ENCODE measurements at regions not wholly inside any gene's neighbourhood (a gene's known extent, or its start where the extent isn't known, plus 50 kb on each side); places are given as distances from the start of the nearest gene placed in this dataset.

DNA sequence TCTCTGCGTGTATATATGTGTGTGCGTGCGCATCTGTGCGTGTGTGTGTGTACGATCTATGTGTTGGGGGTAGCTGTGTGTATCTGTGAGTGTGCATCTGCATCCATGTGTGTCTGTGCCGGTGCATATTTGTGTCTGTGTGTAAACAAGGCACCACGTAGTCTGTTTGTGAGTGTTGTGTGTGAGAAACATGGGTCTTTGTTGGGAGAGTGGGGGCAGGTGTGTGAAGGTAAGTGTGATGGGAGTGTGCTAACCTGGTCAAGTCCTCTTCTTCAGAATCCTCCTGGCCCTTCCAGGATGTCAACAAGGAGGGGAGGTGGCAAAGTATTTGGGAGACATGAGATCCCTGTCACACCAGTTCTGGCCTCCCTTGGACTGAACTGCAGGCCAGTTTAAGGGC is 87.2 kb downstream of the HIF1AN start:
- no peak overlapping the region for H3K27ac ChIP-seq (ENCODE audit: low read length)
- H3K4me1 ChIP-seq (ENCODE audit: control insufficient read depth, insufficient read depth, low read length), result no peaks in the 10 kb centered on the region
- H3K4me3 ChIP-seq (ENCODE audit: low read length), result no peak overlapping the region
- H3K27me3 ChIP-seq (ENCODE audit: control insufficient read depth, insufficient read depth, low read length), result peaks cover 80% of the 10 kb centered on the region
- H3K9me3 ChIP-seq (replicated peaks; ENCODE audit: control insufficient read depth, low read depth, low read length), result no peaks in the 10 kb centered on the region
- no peaks in the 10 kb centered on the region for H3K36me3 ChIP-seq (ENCODE audit: control insufficient read depth, insufficient read depth, low read length)
- no peak for DNase-seq
- WGBS (ENCODE audit: insufficient coverage), result 77% methylated on average over 7 of the region's 7 CpGs

DNA sequence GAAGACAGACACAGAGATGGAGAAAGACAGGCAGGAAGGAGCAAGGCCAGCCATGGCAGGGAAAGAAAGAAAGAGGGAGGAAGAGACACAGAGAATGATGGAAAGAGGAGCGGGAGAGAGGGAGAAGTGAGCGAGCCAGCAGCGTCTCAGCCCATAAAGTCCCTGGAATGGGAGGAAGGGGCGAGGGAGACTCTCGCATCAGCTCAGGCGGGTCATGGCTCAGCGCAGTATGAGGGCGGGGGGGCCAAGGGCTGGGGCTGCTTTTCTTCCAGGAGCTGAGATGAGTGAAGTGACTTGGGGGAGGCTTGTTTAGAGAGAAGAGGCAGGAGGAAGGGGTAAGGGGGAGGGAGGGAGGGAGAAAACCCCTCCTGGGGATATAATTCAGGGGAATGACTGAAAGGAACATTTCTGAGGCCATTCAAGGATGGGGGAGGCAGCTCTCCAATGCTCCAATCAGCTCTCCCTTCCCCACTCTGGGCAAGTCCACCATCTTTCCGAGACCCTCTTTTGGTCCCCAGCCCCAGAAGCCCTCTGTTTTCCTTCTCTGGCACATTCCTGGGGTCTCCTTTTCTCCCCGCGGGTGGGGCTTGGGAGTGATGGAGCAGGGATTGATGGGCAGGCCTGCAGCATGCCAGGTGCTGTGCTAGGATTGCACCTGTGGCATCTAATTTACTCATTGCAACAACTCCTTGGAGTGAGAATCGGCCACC is 87.9 kb downstream of the HIF1AN start:
- DNase-seq, result no peak
- Histone ChIP-seq H3K4me3 (ENCODE audit: low read length) (no peak overlapping the region), H3K9me3 (replicated peaks; ENCODE audit: control insufficient read depth, low read depth, low read length) (no peaks in the 10 kb centered on the region), H3K36me3 (ENCODE audit: control insufficient read depth, insufficient read depth, low read length) (no peaks in the 10 kb centered on the region), H3K27me3 (ENCODE audit: control insufficient read depth, insufficient read depth, low read length) (peaks cover 80% of the 10 kb centered on the region), H3K27ac (ENCODE audit: low read length) (no peak overlapping the region), H3K4me1 (ENCODE audit: control insufficient read depth, insufficient read depth, low read length) (no peaks in the 10 kb centered on the region)
- 20% methylated on average over 9 of the region's 12 CpGs for WGBS (ENCODE audit: insufficient coverage)

DNA sequence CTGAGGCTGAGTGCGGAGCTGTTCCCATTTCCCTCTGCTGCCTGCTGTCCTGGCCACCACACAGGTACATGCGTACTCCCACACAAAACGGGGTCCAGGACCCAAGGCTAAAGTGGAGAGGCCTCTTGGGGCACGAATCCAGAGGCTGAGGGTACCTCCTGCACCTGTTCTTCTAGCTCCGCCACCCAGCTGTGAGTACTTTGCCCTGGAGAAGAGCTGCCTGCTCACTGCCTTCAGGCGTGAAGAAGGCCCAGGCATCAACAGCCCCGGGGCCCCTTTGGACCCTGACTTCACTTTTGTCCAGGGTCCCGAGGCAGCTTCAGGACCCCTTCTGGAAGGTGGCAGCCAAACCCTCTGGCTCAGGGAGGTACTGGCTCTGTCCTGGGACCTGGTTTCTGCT is 88.6 kb downstream of the HIF1AN start:
- Histone ChIP-seq H3K27me3 (ENCODE audit: control insufficient read depth, insufficient read depth, low read length) (peaks cover 74% of the 10 kb centered on the region), H3K9me3 (replicated peaks; ENCODE audit: control insufficient read depth, low read depth, low read length) (no peaks in the 10 kb centered on the region), H3K4me1 (ENCODE audit: control insufficient read depth, insufficient read depth, low read length) (no peaks in the 10 kb centered on the region), H3K27ac (ENCODE audit: low read length) (no peak overlapping the region), H3K4me3 (ENCODE audit: low read length) (no peak overlapping the region), H3K36me3 (ENCODE audit: control insufficient read depth, insufficient read depth, low read length) (no peaks in the 10 kb centered on the region)
- DNase-seq, result no peak
- WGBS (ENCODE audit: insufficient coverage), result 56% methylated on average over 8 of the region's 8 CpGs

DNA sequence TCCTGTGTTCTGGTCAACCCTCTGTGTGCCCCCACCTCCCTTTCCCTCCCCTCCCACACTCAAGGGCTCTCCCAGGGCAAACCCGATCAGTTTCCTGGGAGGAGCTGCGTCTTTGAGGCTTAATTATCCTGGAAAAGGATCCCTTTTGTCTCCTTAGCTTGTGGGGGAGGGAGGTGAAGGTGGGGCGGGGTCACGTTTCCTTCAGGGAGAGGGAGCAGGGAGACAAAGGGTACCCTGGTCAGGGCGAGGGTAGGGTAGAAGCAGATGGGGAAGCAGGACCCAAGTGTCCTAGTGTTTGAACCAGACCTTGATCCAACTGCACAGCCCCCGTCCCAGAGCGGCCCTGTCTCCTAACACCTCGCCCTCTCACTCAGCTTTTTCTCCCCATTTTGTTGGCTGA is 90.1 kb downstream of the HIF1AN start:
- DNase-seq, result no peak
- H3K4me1 ChIP-seq (ENCODE audit: control insufficient read depth, insufficient read depth, low read length), result no peaks in the 10 kb centered on the region
- H3K9me3 ChIP-seq (replicated peaks; ENCODE audit: control insufficient read depth, low read depth, low read length), result no peaks in the 10 kb centered on the region
- H3K4me3 ChIP-seq (ENCODE audit: low read length), result no peak overlapping the region
- WGBS (ENCODE audit: insufficient coverage), result 32% methylated on average over 6 of the region's 8 CpGs
- no peak overlapping the region for H3K27ac ChIP-seq (ENCODE audit: low read length)
- peaks cover 72% of the 10 kb centered on the region for H3K27me3 ChIP-seq (ENCODE audit: control insufficient read depth, insufficient read depth, low read length)
- H3K36me3 ChIP-seq (ENCODE audit: control insufficient read depth, insufficient read depth, low read length), result no peaks in the 10 kb centered on the region

DNA sequence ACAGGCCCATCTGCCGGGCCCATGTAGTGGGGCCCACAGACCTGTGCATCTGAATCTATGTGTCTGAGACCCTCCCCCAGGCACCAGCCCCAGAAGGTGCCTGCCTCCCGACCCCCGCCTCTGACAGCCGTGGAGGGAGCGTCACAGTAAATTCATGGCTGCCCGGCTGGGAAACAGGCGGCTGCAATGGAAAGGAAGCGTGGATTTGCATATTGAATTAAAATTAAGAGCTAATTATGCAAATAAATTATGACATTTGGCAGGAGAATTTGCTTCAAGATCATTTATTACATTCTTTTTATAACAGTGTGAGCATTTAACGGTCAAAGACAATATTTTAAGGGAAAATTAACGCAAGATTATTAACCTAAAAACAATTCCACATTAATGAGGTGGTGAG is 92.3 kb downstream of the HIF1AN start:
- Histone ChIP-seq H3K4me1 (ENCODE audit: control insufficient read depth, insufficient read depth, low read length) (no peaks in the 10 kb centered on the region), H3K27ac (ENCODE audit: low read length) (no peak overlapping the region), H3K4me3 (ENCODE audit: low read length) (no peak overlapping the region), H3K36me3 (ENCODE audit: control insufficient read depth, insufficient read depth, low read length) (no peaks in the 10 kb centered on the region), H3K27me3 (ENCODE audit: control insufficient read depth, insufficient read depth, low read length) (peaks cover 66% of the 10 kb centered on the region), H3K9me3 (replicated peaks; ENCODE audit: control insufficient read depth, low read depth, low read length) (no peaks in the 10 kb centered on the region)
- no CpG with 5 or more reads among the region's 10 CpGs for WGBS (ENCODE audit: insufficient coverage)
- DNase-seq, result no peak

DNA sequence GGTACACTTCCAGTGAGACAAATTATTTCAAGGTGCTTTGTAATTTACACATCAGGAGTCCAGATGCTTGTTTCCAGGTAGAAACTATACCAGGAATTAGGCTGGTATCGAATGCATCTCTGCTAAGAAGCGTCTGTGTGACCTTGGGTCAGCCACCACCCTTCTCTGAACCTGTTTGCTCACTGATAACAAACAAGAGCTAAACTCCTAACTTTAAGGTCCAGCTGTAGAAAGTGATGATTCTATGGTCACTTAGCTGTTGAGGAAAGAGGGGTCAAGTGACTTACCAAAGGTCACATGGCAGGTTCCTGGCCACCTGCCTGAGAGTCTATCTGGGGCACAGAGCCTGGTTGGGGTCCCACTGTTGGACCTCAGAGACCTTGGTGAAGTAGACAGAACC is 95.4 kb downstream of the HIF1AN start:
- WGBS (ENCODE audit: insufficient coverage), result no CpG with 5 or more reads among the region's 2 CpGs
- DNase-seq, result no peak
- Histone ChIP-seq H3K4me3 (ENCODE audit: low read length) (no peak overlapping the region), H3K36me3 (ENCODE audit: control insufficient read depth, insufficient read depth, low read length) (no peaks in the 10 kb centered on the region), H3K4me1 (ENCODE audit: control insufficient read depth, insufficient read depth, low read length) (no peaks in the 10 kb centered on the region), H3K9me3 (replicated peaks; ENCODE audit: control insufficient read depth, low read depth, low read length) (no peaks in the 10 kb centered on the region), H3K27me3 (ENCODE audit: control insufficient read depth, insufficient read depth, low read length) (peaks cover 49% of the 10 kb centered on the region), H3K27ac (ENCODE audit: low read length) (no peak overlapping the region)

DNA sequence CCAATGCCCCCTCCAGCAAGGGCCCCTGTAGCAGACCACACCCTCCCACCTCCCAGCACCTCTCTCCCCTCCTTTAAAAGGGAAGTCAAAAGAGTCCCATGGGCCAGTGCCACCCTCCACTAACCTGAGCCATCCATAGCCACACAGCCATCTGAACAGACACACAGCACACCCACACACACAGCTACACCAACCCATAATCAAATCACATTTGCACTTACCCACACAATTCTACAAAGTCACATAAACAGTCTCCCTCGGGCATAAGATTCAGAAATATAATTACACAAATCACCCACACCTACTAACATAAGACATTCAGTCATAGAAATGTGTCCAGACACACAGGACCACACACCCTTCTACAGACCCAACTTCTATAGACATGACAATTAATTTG is 96.3 kb downstream of the HIF1AN start:
- peaks cover 48% of the 10 kb centered on the region for H3K27me3 ChIP-seq (ENCODE audit: control insufficient read depth, insufficient read depth, low read length)
- no peaks in the 10 kb centered on the region for H3K36me3 ChIP-seq (ENCODE audit: control insufficient read depth, insufficient read depth, low read length)
- no CpG with 5 or more reads among the region's 1 CpG for WGBS (ENCODE audit: insufficient coverage)
- no peaks in the 10 kb centered on the region for H3K9me3 ChIP-seq (replicated peaks; ENCODE audit: control insufficient read depth, low read depth, low read length)
- DNase-seq, result no peak
- H3K4me3 ChIP-seq (ENCODE audit: low read length), result no peak overlapping the region
- H3K4me1 ChIP-seq (ENCODE audit: control insufficient read depth, insufficient read depth, low read length), result no peaks in the 10 kb centered on the region
- no peak overlapping the region for H3K27ac ChIP-seq (ENCODE audit: low read length)

DNA sequence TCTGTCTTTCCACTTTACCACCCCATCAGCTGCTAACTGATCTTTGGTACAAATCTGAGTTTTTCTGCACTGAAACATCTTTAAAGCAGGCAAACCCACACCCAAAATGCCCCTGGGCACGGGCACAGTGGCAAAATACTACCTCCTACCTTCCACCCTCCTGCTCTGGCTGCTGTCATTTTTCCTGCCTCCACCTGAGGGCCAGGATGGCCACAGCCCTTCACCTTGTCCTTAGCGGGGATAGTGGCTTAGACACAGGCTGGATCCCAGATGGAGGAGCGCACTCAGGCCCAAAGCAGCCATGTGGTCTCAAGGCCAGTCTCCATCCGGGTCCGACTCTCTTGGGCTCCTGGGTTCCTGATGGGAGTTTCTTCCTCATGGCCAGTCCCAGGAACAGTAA is 98.3 kb downstream of the HIF1AN start:
- H3K27ac ChIP-seq (ENCODE audit: low read length), result no peak overlapping the region
- no peaks in the 10 kb centered on the region for H3K9me3 ChIP-seq (replicated peaks; ENCODE audit: control insufficient read depth, low read depth, low read length)
- no peak for DNase-seq
- 63% methylated on average over 5 of the region's 5 CpGs for WGBS (ENCODE audit: insufficient coverage)
- no peak overlapping the region for H3K4me3 ChIP-seq (ENCODE audit: low read length)
- no peaks in the 10 kb centered on the region for H3K4me1 ChIP-seq (ENCODE audit: control insufficient read depth, insufficient read depth, low read length)
- peaks cover 51% of the 10 kb centered on the region for H3K27me3 ChIP-seq (ENCODE audit: control insufficient read depth, insufficient read depth, low read length)
- no peaks in the 10 kb centered on the region for H3K36me3 ChIP-seq (ENCODE audit: control insufficient read depth, insufficient read depth, low read length)

DNA sequence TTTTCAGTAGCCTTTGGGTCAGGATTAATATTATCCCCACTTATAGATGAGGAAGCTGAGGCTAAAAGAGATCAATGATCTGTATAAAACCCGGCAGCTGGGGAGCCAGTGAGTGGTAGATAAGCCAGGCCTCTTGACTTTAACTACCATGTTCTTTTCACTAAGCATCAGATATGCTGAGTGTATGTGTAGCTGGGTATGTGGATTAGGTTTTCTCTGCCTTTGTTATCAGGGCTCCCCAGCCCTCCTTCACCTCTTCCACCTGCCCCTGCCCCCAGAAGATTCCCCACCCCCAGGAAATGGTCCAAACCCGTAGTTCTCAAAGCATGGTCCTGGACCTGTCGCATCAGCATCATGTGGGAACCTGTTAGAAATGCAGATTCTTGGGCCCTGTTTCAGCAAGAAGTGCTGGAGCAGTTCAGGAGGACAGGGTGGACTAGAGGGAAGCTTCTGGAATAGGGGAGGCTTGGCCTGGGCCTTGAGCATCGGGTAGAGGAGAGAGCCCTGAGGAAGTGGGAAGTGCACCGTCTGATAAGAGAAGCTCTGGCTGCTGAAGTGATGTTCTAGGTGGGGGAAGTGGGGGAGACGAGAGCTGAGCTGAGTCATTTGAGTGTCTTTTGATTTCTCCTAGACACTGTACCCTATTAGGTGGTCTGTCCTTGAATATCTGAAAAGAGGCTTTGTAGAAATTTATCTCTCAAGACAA is 101.3 kb downstream of the HIF1AN start:
- no peak overlapping the region for H3K4me3 ChIP-seq (ENCODE audit: low read length)
- no peak overlapping the region for H3K27ac ChIP-seq (ENCODE audit: low read length)
- H3K27me3 ChIP-seq (ENCODE audit: control insufficient read depth, insufficient read depth, low read length), result peaks cover 45% of the 10 kb centered on the region
- no peaks in the 10 kb centered on the region for H3K36me3 ChIP-seq (ENCODE audit: control insufficient read depth, insufficient read depth, low read length)
- 83% methylated on average over 1 of the region's 6 CpGs for WGBS (ENCODE audit: insufficient coverage)
- DNase-seq, result no peak
- H3K4me1 ChIP-seq (ENCODE audit: control insufficient read depth, insufficient read depth, low read length), result no peaks in the 10 kb centered on the region
- H3K9me3 ChIP-seq (replicated peaks; ENCODE audit: control insufficient read depth, low read depth, low read length), result no peaks in the 10 kb centered on the region

DNA sequence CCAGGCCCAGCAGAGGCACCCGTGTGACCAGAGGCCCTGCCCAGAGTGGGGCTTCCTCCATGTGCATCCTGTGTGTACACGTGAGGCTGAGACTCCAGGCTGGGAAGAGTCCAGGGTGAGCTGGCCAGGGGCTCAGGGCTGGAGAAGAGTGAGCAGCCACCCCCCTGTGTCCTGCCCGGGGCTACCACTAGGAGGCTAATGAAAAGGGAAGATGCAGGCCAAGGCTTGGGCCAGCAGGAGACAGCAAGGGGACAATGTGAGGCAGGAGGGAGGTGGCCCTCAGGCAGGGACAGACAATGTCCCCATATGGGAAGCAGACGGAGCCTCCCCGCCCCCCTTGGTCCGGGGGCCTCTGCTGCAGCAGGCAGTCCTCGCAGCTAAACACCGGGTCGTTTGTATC is 102.0 kb downstream of the HIF1AN start:
- Histone ChIP-seq H3K4me1 (ENCODE audit: control insufficient read depth, insufficient read depth, low read length) (no peaks in the 10 kb centered on the region), H3K4me3 (ENCODE audit: low read length) (no peak overlapping the region), H3K36me3 (ENCODE audit: control insufficient read depth, insufficient read depth, low read length) (no peaks in the 10 kb centered on the region), H3K9me3 (replicated peaks; ENCODE audit: control insufficient read depth, low read depth, low read length) (no peaks in the 10 kb centered on the region), H3K27me3 (ENCODE audit: control insufficient read depth, insufficient read depth, low read length) (peaks cover 49% of the 10 kb centered on the region), H3K27ac (ENCODE audit: low read length) (no peak overlapping the region)
- WGBS (ENCODE audit: insufficient coverage), result 3% methylated on average over 8 of the region's 9 CpGs
- no peak for DNase-seq
